ENCODE measurements at regions not wholly inside any gene's neighbourhood (a gene's known extent, or its start where the extent isn't known, plus 50 kb on each side); places are given as distances from the start of the nearest gene placed in this dataset.

- no peak for TF ChIP-seq HNF4A (conservative IDR thresholded peaks at IDR 0.05)
- TF ChIP-seq ZBTB33 (IDR thresholded peaks at IDR 0.05): no peak
Observed at GRCh38 chr4:129415004-129415403, 319.1 kb downstream of the C4orf33 start (continued).

- Histone ChIP-seq H3K4me1 (ENCODE audit: control insufficient read depth in 4 of 4, insufficient read depth in 4 of 4, low read length in 3 of 4) (no peaks in the 10 kb centered on the region), H3K27me3 (ENCODE audit: control insufficient read depth in 4 of 4, insufficient read depth in 4 of 4, low read length in 3 of 4) (no peaks in the 10 kb centered on the region), H3K9ac (ENCODE audit: low read depth in 1 of 2, low read length in 2 of 2) (no peak overlapping the region), H3K36me3 (ENCODE audit: control insufficient read depth in 4 of 4, insufficient read depth in 3 of 4, low read depth in 1 of 4, low read length in 3 of 4) (no peaks in the 10 kb centered on the region), H3K4me3 (ENCODE audit: low read depth in 1 of 3, low read length in 3 of 3) (no peak overlapping the region), H3K27ac (ENCODE audit: low read depth in 1 of 2, low read length in 2 of 2) (no peak overlapping the region), H3K9me3 (ENCODE audit: control insufficient read depth in 4 of 4, low read length in 3 of 4) (no peaks in the 10 kb centered on the region)
- TF ChIP-seq CTCF (IDR thresholded peaks at IDR 0.05; ENCODE audit: low read depth, low read length, missing input control) (no peak), JUND (IDR thresholded peaks at IDR 0.05) (no peak), NR2F2 (IDR thresholded peaks at IDR 0.05) (no peak), YY1 (IDR thresholded peaks at IDR 0.05) (no peak)
- DNase-seq (ENCODE audit: low spot score): no peak
- 40% methylated on average over 1 of the region's 1 CpG for WGBS
Observed at GRCh38 chr4:129420637-129421036, 324.7 kb downstream of the C4orf33 start.

- no peaks in the 10 kb centered on the region for H3K4me1 ChIP-seq (ENCODE audit: control insufficient read depth in 4 of 4, insufficient read depth in 4 of 4, low read length in 3 of 4)
- no peaks in the 10 kb centered on the region for H3K9me3 ChIP-seq (ENCODE audit: control insufficient read depth in 4 of 4, low read length in 3 of 4)
- no peak overlapping the region for H3K4me3 ChIP-seq (ENCODE audit: low read depth in 1 of 3, low read length in 3 of 3)
- no peak for TF ChIP-seq REST (IDR thresholded peaks at IDR 0.05)
- TF ChIP-seq ATF3 (IDR thresholded peaks at IDR 0.05): no peak
- no peak for TF ChIP-seq NR2F2 (IDR thresholded peaks at IDR 0.05)
- no peak for TF ChIP-seq YY1 (IDR thresholded peaks at IDR 0.05)
- TF ChIP-seq SP1 (IDR thresholded peaks at IDR 0.05): no peak
- no peak for TF ChIP-seq HNF4A (conservative IDR thresholded peaks at IDR 0.05)
- no peak for TF ChIP-seq CTCF (IDR thresholded peaks at IDR 0.05; ENCODE audit: low read depth, low read length, missing input control)
- no peak for TF ChIP-seq HNF4G (IDR thresholded peaks at IDR 0.05)
- no peak for TF ChIP-seq MAX (IDR thresholded peaks at IDR 0.05)
- no peak for TF ChIP-seq GABPA (IDR thresholded peaks at IDR 0.05 in 1 of 2, conservative IDR thresholded peaks at IDR 0.05 in 1 of 2)
- TF ChIP-seq JUND (IDR thresholded peaks at IDR 0.05): no peak
- no peak for TF ChIP-seq FOXA1 (IDR thresholded peaks at IDR 0.05)
- no peak for TF ChIP-seq RXRA (IDR thresholded peaks at IDR 0.05)
- no peak for TF ChIP-seq RAD21 (IDR thresholded peaks at IDR 0.05)
- no peak for TF ChIP-seq TAF1 (conservative IDR thresholded peaks at IDR 0.05)
- no peak for TF ChIP-seq EGR1 (IDR thresholded peaks at IDR 0.05; ENCODE audit: low read depth in 2 of 2)
- no peaks in the 10 kb centered on the region for H3K27me3 ChIP-seq (ENCODE audit: control insufficient read depth in 4 of 4, insufficient read depth in 4 of 4, low read length in 3 of 4)
- no peak for DNase-seq (ENCODE audit: low spot score)
- no peak overlapping the region for H3K9ac ChIP-seq (ENCODE audit: low read depth in 1 of 2, low read length in 2 of 2)
- no peaks in the 10 kb centered on the region for H3K36me3 ChIP-seq (ENCODE audit: control insufficient read depth in 4 of 4, insufficient read depth in 3 of 4, low read depth in 1 of 4, low read length in 3 of 4)
- no peak overlapping the region for H3K27ac ChIP-seq (ENCODE audit: low read depth in 1 of 2, low read length in 2 of 2)
Observed at GRCh38 chr4:129422277-129422676, 326.3 kb downstream of the C4orf33 start.
